HL-60 (cell line): ENCODE measurements at regions not wholly inside any gene's neighbourhood (a gene's known extent, or its start where the extent isn't known, plus 50 kb on each side); places are given as distances from the start of the nearest gene placed in this dataset.

Source experiments
- CTCF ChIP-seq: IDR thresholded peaks from one replicate; pipeline ENCODE4 v1.5.1; 2011; ENCODE audit warnings: low read length, control low read depth, inconsistent platforms; ENCODE audit not compliant: insufficient read depth
- GABPA ChIP-seq: IDR thresholded peaks from 2 replicates; pipeline ENCODE4 v1.6.1; 2012; ENCODE audit warnings: low read depth
- POLR2AphosphoS5 ChIP-seq: IDR thresholded peaks from 2 replicates; pipeline ENCODE4 v1.6.1; 2012; ENCODE audit warnings: low read depth

- TF ChIP-seq CTCF (no peak), POLR2AphosphoS5 (no peak), GABPA (no peak)
Measured at GRCh38 chr21:22356663-22357062, 1358.5 kb downstream of the NCAM2 start.
